Dendritic cell treated with granulocyte-macrophage colony-stimulating factor and Interleukin-4, amounts not matched to agents 40 ng/mL and 50 ng/mL, for 4 days (primary cell): ENCODE measurements at regions not wholly inside any gene's neighbourhood (a gene's known extent, or its start where the extent isn't known, plus 50 kb on each side); places are given as distances from the start of the nearest gene placed in this dataset.

Experiments
- H3K27ac Mint-ChIP-seq: one replicate; pipeline ENCODE4 v1.8.0; 2022; ENCODE audit warnings: mild to moderate bottlenecking, mixed read lengths
- H3K27me3 Mint-ChIP-seq: one replicate; pipeline ENCODE4 v1.8.0; 2022; ENCODE audit warnings: mild to moderate bottlenecking, mixed read lengths
- H3K36me3 Mint-ChIP-seq: one replicate; pipeline ENCODE4 v1.8.0; 2022; ENCODE audit warnings: low read depth, mixed read lengths
- H3K4me1 Mint-ChIP-seq: one replicate; pipeline ENCODE4 v1.8.0; 2022; ENCODE audit warnings: low read depth, mixed read lengths
- H3K4me3 Mint-ChIP-seq: one replicate; pipeline ENCODE4 v1.8.0; 2022; ENCODE audit warnings: mild to moderate bottlenecking, moderate library complexity, mixed read lengths
- H3K9me3 Mint-ChIP-seq: one replicate; pipeline ENCODE4 v1.8.0; 2022; ENCODE audit warnings: mixed read lengths
- intact Hi-C: fragments of 100-400 bp; cut with micrococcal nuclease; formaldehyde crosslinking; loops from one replicate; pipeline ENCODE4 v1.15.0; 2022

DNA sequence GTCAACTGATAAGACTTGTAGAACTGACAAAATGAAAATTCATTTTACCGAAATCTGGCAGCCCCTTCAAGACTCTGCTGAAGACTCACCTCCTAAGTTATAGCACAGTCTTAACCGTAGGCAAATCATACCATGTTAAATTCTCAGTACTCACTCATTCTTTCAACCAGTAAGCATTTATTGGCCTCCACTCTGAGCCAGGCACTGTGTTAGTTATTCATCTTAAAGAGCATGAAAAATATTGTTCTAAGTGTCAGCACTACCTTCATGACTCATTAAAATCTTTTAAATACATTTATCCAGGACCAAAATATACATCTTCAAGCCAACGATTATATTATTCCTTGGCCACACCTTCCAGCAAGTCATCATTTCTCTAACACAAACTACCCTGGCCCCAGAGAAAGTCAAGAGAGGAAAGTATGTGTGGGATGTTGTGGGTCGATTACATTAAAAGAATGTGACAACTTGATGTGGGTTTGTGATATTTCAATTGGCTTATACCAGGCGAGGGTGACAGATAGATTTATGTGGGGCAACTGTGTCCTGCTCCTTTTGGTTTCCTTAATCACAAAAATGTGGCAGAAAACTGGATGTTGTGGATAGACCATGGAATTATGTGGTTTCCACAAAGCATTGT is 55.0 kb downstream of the TMEM30B start:
- H3K4me1 Mint-ChIP-seq: peaks cover 5% of the 10 kb centered on the region
- intact Hi-C loops: no loop called here
- H3K9me3 Mint-ChIP-seq: no peaks in the 10 kb centered on the region
- no peaks in the 10 kb centered on the region for H3K36me3 Mint-ChIP-seq
- H3K4me3 Mint-ChIP-seq: no peak overlapping the region
- H3K27me3 Mint-ChIP-seq: peaks cover 48% of the 10 kb centered on the region
- H3K27ac Mint-ChIP-seq: no peak overlapping the region

GRCh38 chr14:61225344-61225743 is 55.8 kb downstream of the TMEM30B start:
- intact Hi-C loops: no loop called here
- no peak overlapping the region for H3K27ac Mint-ChIP-seq
- no peaks in the 10 kb centered on the region for H3K9me3 Mint-ChIP-seq
- no peaks in the 10 kb centered on the region for H3K36me3 Mint-ChIP-seq
- peaks cover 5% of the 10 kb centered on the region for H3K4me1 Mint-ChIP-seq
- H3K27me3 Mint-ChIP-seq: peaks cover 48% of the 10 kb centered on the region
- no peak overlapping the region for H3K4me3 Mint-ChIP-seq

DNA sequence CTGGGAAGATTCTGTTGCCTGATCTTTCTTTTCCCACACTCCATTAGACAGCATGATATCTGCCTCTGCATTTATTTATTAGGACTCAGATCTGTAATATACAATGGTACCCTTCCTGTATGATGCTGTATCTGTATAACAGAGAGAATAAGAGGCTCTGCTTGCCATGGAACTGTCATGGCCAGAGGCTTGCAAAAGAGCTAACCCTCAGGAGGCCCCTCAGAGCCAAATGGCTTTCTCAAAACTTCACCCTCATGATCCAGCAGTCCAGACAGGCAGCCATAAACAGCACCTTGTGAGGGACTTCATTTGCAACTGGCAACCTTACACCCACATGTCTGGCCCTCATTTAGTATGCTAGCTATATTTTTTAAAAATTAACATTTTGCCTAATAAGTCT is 57.6 kb downstream of the TMEM30B start:
- intact Hi-C loops: no loop called here
- H3K4me1 Mint-ChIP-seq: no peaks in the 10 kb centered on the region
- H3K9me3 Mint-ChIP-seq: no peaks in the 10 kb centered on the region
- H3K4me3 Mint-ChIP-seq: no peak overlapping the region
- no peak overlapping the region for H3K27ac Mint-ChIP-seq
- H3K36me3 Mint-ChIP-seq: no peaks in the 10 kb centered on the region
- peaks cover 55% of the 10 kb centered on the region for H3K27me3 Mint-ChIP-seq

DNA sequence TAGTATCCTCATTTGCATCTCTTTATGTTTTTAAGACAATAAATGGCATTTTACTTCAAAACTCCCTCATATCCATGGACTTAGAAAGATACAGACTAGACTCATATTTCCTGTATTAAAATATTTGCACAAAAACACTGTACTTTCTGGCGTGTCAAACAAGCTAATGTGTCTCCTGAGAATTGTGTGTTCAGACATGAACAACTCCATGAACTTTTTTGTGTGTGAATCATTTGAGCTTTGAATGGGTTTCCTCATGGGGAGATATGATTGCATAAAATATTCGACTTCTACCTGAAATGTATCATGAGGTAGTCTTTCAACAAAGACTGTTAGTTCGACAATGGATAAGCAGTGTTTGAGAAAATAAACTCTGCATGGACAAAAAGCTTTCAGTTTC is 58.8 kb downstream of the TMEM30B start:
- Mint-ChIP-seq H3K36me3 (no peaks in the 10 kb centered on the region), H3K9me3 (no peaks in the 10 kb centered on the region), H3K27ac (no peak overlapping the region), H3K4me3 (no peak overlapping the region), H3K27me3 (peaks cover 58% of the 10 kb centered on the region), H3K4me1 (peaks cover 3% of the 10 kb centered on the region)
- intact Hi-C loops: no loop called here

GRCh38 chr14:61221906-61222305 is 59.2 kb downstream of the TMEM30B start:
- intact Hi-C loops: no loop called here
- Mint-ChIP-seq H3K36me3 (no peaks in the 10 kb centered on the region), H3K27me3 (peaks cover 58% of the 10 kb centered on the region), H3K9me3 (no peaks in the 10 kb centered on the region), H3K4me3 (no peak overlapping the region), H3K4me1 (peaks cover 8% of the 10 kb centered on the region), H3K27ac (no peak overlapping the region)

DNA sequence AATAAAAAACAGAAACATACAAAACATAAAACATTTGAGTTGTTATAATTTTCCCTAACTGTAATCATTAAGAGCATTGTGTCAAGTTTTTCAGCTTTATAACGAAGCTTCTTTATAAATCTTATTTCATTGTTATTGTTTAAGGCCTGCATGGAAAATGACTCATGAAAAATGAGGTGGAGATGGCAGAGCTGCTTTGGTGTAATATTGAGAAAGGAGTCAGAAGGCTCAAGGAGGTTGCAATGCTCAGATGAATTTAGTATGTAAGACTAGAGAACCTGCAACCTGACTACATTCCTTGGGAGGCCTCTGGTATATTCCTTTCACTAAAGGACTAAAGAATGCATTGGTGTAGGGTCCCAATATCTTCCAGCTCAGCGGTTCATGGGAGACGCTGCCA is 61.5 kb downstream of the TMEM30B start:
- Mint-ChIP-seq H3K27ac (no peak overlapping the region), H3K9me3 (no peaks in the 10 kb centered on the region), H3K4me1 (peaks cover 9% of the 10 kb centered on the region), H3K36me3 (no peaks in the 10 kb centered on the region), H3K4me3 (no peak overlapping the region), H3K27me3 (peaks cover 52% of the 10 kb centered on the region)
- intact Hi-C loops: no loop called here

DNA sequence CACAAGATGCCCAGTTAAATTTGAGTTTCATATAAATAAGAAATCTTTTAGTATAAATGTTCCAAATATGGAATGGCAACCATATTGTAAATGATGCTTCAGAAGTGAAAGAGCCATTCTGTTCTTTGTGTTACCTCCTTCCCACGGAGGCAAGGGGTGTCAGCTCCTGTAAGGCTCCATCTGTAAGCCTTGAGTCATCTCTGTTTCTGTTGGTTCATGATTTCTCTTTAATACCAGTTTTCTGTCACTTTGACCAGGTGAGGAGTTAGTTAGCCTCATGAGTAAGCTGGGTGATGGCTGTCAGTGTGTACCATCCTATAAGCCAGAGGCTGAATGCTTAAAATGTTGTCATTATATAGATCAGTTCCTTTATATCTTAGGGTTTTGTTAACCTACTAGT is 61.9 kb downstream of the TMEM30B start:
- H3K27me3 Mint-ChIP-seq: peaks cover 48% of the 10 kb centered on the region

GRCh38 chr14:61218767-61219166 is 62.4 kb downstream of the TMEM30B start:
- H3K4me3 Mint-ChIP-seq: no peak overlapping the region
- no peak overlapping the region for H3K27ac Mint-ChIP-seq
- peaks cover 9% of the 10 kb centered on the region for H3K4me1 Mint-ChIP-seq
- intact Hi-C loops: no loop called here
- no peaks in the 10 kb centered on the region for H3K36me3 Mint-ChIP-seq
- H3K9me3 Mint-ChIP-seq: no peaks in the 10 kb centered on the region
- H3K27me3 Mint-ChIP-seq: peaks cover 46% of the 10 kb centered on the region

More for the DNA sequence above, 61.9 kb downstream of the TMEM30B start:
- no peaks in the 10 kb centered on the region for H3K9me3 Mint-ChIP-seq
- peaks cover 9% of the 10 kb centered on the region for H3K4me1 Mint-ChIP-seq
- intact Hi-C loops: no loop called here
- H3K27ac Mint-ChIP-seq: no peak overlapping the region
- H3K36me3 Mint-ChIP-seq: no peaks in the 10 kb centered on the region
- no peak overlapping the region for H3K4me3 Mint-ChIP-seq

GRCh38 chr14:61218157-61218556 is 63.0 kb downstream of the TMEM30B start:
- intact Hi-C loops: no loop called here
- Mint-ChIP-seq H3K27me3 (peaks cover 41% of the 10 kb centered on the region), H3K27ac (no peak overlapping the region), H3K9me3 (no peaks in the 10 kb centered on the region), H3K4me1 (peaks cover 9% of the 10 kb centered on the region), H3K4me3 (no peak overlapping the region), H3K36me3 (no peaks in the 10 kb centered on the region)

GRCh38 chr14:61217516-61217915 is 63.6 kb downstream of the TMEM30B start:
- Mint-ChIP-seq H3K4me1 (peaks cover 9% of the 10 kb centered on the region), H3K27ac (no peak overlapping the region), H3K4me3 (no peak overlapping the region), H3K27me3 (peaks cover 39% of the 10 kb centered on the region), H3K36me3 (no peaks in the 10 kb centered on the region), H3K9me3 (no peaks in the 10 kb centered on the region)
- intact Hi-C loops: no loop called here

GRCh38 chr14:61215222-61216020 is 65.7 kb downstream of the TMEM30B start:
- no peaks in the 10 kb centered on the region for H3K36me3 Mint-ChIP-seq
- H3K4me1 Mint-ChIP-seq: peaks cover 9% of the 10 kb centered on the region
- H3K27me3 Mint-ChIP-seq: peaks cover 31% of the 10 kb centered on the region
- intact Hi-C loops: no loop called here
- no peak overlapping the region for H3K4me3 Mint-ChIP-seq
- no peak overlapping the region for H3K27ac Mint-ChIP-seq
- H3K9me3 Mint-ChIP-seq: no peaks in the 10 kb centered on the region

GRCh38 chr14:61213920-61214319 is 67.2 kb downstream of the TMEM30B start:
- intact Hi-C loops: no loop called here
- H3K4me3 Mint-ChIP-seq: no peak overlapping the region
- peaks cover 26% of the 10 kb centered on the region for H3K27me3 Mint-ChIP-seq
- no peak overlapping the region for H3K27ac Mint-ChIP-seq
- no peaks in the 10 kb centered on the region for H3K9me3 Mint-ChIP-seq
- peaks cover 9% of the 10 kb centered on the region for H3K4me1 Mint-ChIP-seq
- H3K36me3 Mint-ChIP-seq: no peaks in the 10 kb centered on the region

- intact Hi-C loops: no loop called here
- Mint-ChIP-seq H3K36me3 (no peaks in the 10 kb centered on the region), H3K9me3 (no peaks in the 10 kb centered on the region), H3K27me3 (peaks cover 23% of the 10 kb centered on the region), H3K4me1 (peaks cover 9% of the 10 kb centered on the region), H3K4me3 (no peak overlapping the region), H3K27ac (no peak overlapping the region)
Observed at GRCh38 chr14:61213191-61213621, 67.9 kb downstream of the TMEM30B start.

DNA sequence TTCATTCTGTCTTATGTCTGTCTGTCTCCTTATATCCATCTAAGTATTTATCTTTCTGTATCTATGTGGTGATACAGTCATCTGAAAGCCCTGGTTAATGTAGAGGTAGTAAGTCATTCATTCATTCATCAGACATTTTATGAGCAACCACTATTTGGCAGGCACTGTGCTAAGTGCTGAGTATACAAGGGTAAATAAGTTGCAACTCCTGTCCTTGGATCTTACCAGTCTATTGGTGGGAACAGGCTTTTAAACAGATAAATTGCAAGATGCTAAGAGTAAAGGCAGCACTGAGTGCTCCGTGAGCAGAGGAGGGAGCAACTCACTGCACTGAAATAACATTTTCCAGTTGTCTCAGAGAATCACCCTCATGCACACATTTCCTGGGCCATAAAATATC is 68.6 kb downstream of the TMEM30B start:
- no peak overlapping the region for H3K27ac Mint-ChIP-seq
- peaks cover 20% of the 10 kb centered on the region for H3K27me3 Mint-ChIP-seq
- no peaks in the 10 kb centered on the region for H3K9me3 Mint-ChIP-seq
- intact Hi-C loops: no loop called here
- peaks cover 7% of the 10 kb centered on the region for H3K4me1 Mint-ChIP-seq
- H3K36me3 Mint-ChIP-seq: no peaks in the 10 kb centered on the region
- H3K4me3 Mint-ChIP-seq: no peak overlapping the region
